GM21529 (cell line): ENCODE measurements at regions not wholly inside any gene's neighbourhood (a gene's known extent, or its start where the extent isn't known, plus 50 kb on each side); places are given as distances from the start of the nearest gene placed in this dataset.
"Not testable (repeated sequence)": the region's sequence is repeated elsewhere in the genome, so short reads cannot be mapped to it uniquely, and the experiment has no call there.

Source experiments
- ATAC-seq: cut with Tn5 transposase; IDR thresholded peaks from one replicate; pipeline ENCODE4 v1.9.1; 2021; ENCODE audit not compliant: unreplicated experiment

- no peak for ATAC-seq
These were observed 574.1 kb downstream of the PRKD1 start for GRCh38 chr14:29353513-29353912.

GRCh38 chr14:29354486-29354885, 573.2 kb downstream of the PRKD1 start:
- no peak for ATAC-seq

- ATAC-seq, result no peak
These were observed 572.3 kb downstream of the PRKD1 start for GRCh38 chr14:29355331-29355730.

- no peak for ATAC-seq
These were observed 571.8 kb downstream of the PRKD1 start for GRCh38 chr14:29355846-29356245.

GRCh38 chr14:29360656-29361055, 567.0 kb downstream of the PRKD1 start:
- no peak for ATAC-seq

GRCh38 chr14:29370024-29370423, 557.6 kb downstream of the PRKD1 start:
- no peak for ATAC-seq

GRCh38 chr14:29376237-29376636, 551.4 kb downstream of the PRKD1 start:
- no peak for ATAC-seq

GRCh38 chr14:29380826-29381225, 546.8 kb downstream of the PRKD1 start:
- ATAC-seq, result no peak

GRCh38 chr14:29388571-29388970, 539.1 kb downstream of the PRKD1 start:
- ATAC-seq, result no peak

GRCh38 chr14:29390081-29390832, 537.4 kb downstream of the PRKD1 start:
- no peak for ATAC-seq

- ATAC-seq, result no peak
These were observed 536.4 kb downstream of the PRKD1 start for GRCh38 chr14:29391231-29391630.

GRCh38 chr14:29391801-29392200, 535.8 kb downstream of the PRKD1 start:
- ATAC-seq, result no peak

GRCh38 chr14:29392287-29392686, 535.4 kb downstream of the PRKD1 start:
- no peak for ATAC-seq

GRCh38 chr14:29403091-29403490, 524.6 kb downstream of the PRKD1 start:
- ATAC-seq, result no peak

- ATAC-seq, result no peak
These were observed 517.1 kb downstream of the PRKD1 start for GRCh38 chr14:29410581-29410980.

- ATAC-seq, result not testable (repeated sequence)
These were observed 512.7 kb downstream of the PRKD1 start for GRCh38 chr14:29414931-29415330.

GRCh38 chr14:29419736-29420135, 507.9 kb downstream of the PRKD1 start:
- ATAC-seq, result no peak

GRCh38 chr14:29421156-29421728, 506.4 kb downstream of the PRKD1 start:
- ATAC-seq, result no peak

- no peak for ATAC-seq
These were observed 501.8 kb downstream of the PRKD1 start for GRCh38 chr14:29425705-29426482.

GRCh38 chr14:29442696-29443095, 485.0 kb downstream of the PRKD1 start:
- ATAC-seq, result no peak

GRCh38 chr14:29444216-29444615, 483.4 kb downstream of the PRKD1 start:
- ATAC-seq, result no peak

- no peak for ATAC-seq
These were observed 482.8 kb downstream of the PRKD1 start for GRCh38 chr14:29444805-29445204.
